OCI-LY1 (cell line): ENCODE measurements at regions not wholly inside any gene's neighbourhood (a gene's known extent, or its start where the extent isn't known, plus 50 kb on each side); places are given as distances from the start of the nearest gene placed in this dataset.

Source experiments
- H2AFZ ChIP-seq: fragments of 200-600 bp; sonication (generic), shearing (Covaris generic); 2 replicates; pipeline ENCODE4 v1.6.0; 2014; ENCODE audit warnings: antibody characterized with exemption, mild to moderate bottlenecking, low read length
- H3F3A ChIP-seq: fragments of 200-600 bp; sonication (generic), shearing (Covaris generic); 2 replicates; pipeline ENCODE4 v1.6.0; 2014; ENCODE audit warnings: mild to moderate bottlenecking, antibody characterized with exemption, low read length, moderate library complexity; ENCODE audit not compliant: insufficient read depth
- H3K27ac ChIP-seq: fragments of 200-600 bp; sonication (generic); 2 replicates; pipeline ENCODE4 v1.5.1; 2014; ENCODE audit warnings: low read length, mixed run types, mild to moderate bottlenecking, low read depth; ENCODE audit not compliant: poor library complexity, severe bottlenecking
- H3K27me3 ChIP-seq: fragments of 200-600 bp; sonication (generic); 2 replicates; pipeline ENCODE4 v1.6.0; 2014; ENCODE audit warnings: antibody characterized with exemption, mild to moderate bottlenecking, low read length, moderate library complexity; ENCODE audit not compliant: insufficient read depth
- H3K36me3 ChIP-seq: fragments of 200-600 bp; sonication (generic); 2 replicates; pipeline ENCODE4 v1.6.1; 2014; ENCODE audit warnings: mild to moderate bottlenecking, antibody characterized with exemption, low read length, moderate library complexity, mixed read lengths; ENCODE audit not compliant: insufficient read depth
- H3K4me1 ChIP-seq: fragments of 200-600 bp; sonication (generic); 2 replicates; pipeline ENCODE4 v1.5.1; 2014; ENCODE audit warnings: mild to moderate bottlenecking, low read length, moderate library complexity; ENCODE audit not compliant: insufficient read depth, severe bottlenecking
- H3K4me2 ChIP-seq: fragments of 200-600 bp; sonication (generic), shearing (Covaris generic); 2 replicates; pipeline ENCODE4 v1.6.1; 2014; ENCODE audit warnings: low read length
- H3K4me3 ChIP-seq: fragments of 200-600 bp; sonication (generic); 2 replicates; pipeline ENCODE4 v1.5.1; 2014; ENCODE audit warnings: low read length, low read depth, mild to moderate bottlenecking, mixed read lengths; ENCODE audit not compliant: poor library complexity, severe bottlenecking
- H3K79me2 ChIP-seq: fragments of 200-600 bp; shearing (Covaris generic); 2 replicates; pipeline ENCODE4 v1.6.1; 2016; ENCODE audit warnings: mixed run types, low read length, mixed read lengths; ENCODE audit not compliant: insufficient read depth
- H3K9ac ChIP-seq: fragments of 200-600 bp; sonication (generic), shearing (Covaris generic); 2 replicates; pipeline ENCODE4 v1.6.1; 2014; ENCODE audit warnings: mild to moderate bottlenecking, low read length, mixed read lengths
- H3K9me2 ChIP-seq: fragments of 200-600 bp; sonication (generic), shearing (Covaris generic); 2 replicates; pipeline ENCODE4 v1.6.1; 2014; ENCODE audit warnings: low read depth, mild to moderate bottlenecking, low read length, mixed read lengths
- H3K9me3 ChIP-seq: fragments of 200-600 bp; shearing (Covaris generic); 2 replicates; pipeline ENCODE4 v1.6.1; 2014; ENCODE audit warnings: low read length, mixed read lengths
- H4K20me1 ChIP-seq: fragments of 200-600 bp; sonication (generic), shearing (Covaris generic); 2 replicates; pipeline ENCODE4 v1.6.0; 2016; ENCODE audit warnings: mild to moderate bottlenecking, low read length; ENCODE audit not compliant: insufficient read depth
- CTCF ChIP-seq: fragments of 200-600 bp; sonication (generic), shearing (Covaris generic); IDR thresholded peaks from 2 replicates; pipeline ENCODE4 v1.5.1; 2017; ENCODE audit warnings: mild to moderate bottlenecking, antibody characterized with exemption, low read length, moderate library complexity, mixed read lengths
- EZH2 ChIP-seq: fragments of 200-600 bp; sonication (generic), shearing (Covaris generic); IDR thresholded peaks from 2 replicates; pipeline ENCODE4 v1.8.0; 2017; ENCODE audit warnings: borderline replicate concordance, mixed run types, mild to moderate bottlenecking, antibody characterized with exemption, low read length, moderate library complexity, mixed read lengths

GRCh38 chr13:64718116-64718515 lies 2512.0 kb downstream of the PCDH9 start:
- Histone ChIP-seq H3K9me2 (no peaks in the 10 kb centered on the region), H3K27ac (no peak overlapping the region), H4K20me1 (no peaks in the 10 kb centered on the region), H3K4me1 (peaks cover 6% of the 10 kb centered on the region), H3K27me3 (no peaks in the 10 kb centered on the region), H3K4me3 (no peak overlapping the region), H3K9me3 (no peaks in the 10 kb centered on the region), H3K4me2 (no peak overlapping the region), H3K9ac (no peak overlapping the region), H2AFZ (no peak overlapping the region), H3K36me3 (no peaks in the 10 kb centered on the region), H3F3A (no peaks in the 10 kb centered on the region), H3K79me2 (no peaks in the 10 kb centered on the region)
- TF ChIP-seq CTCF (no peak), EZH2 (no peak)

- no peaks in the 10 kb centered on the region for H4K20me1 ChIP-seq
- no peaks in the 10 kb centered on the region for H3K9me3 ChIP-seq
- no peaks in the 10 kb centered on the region for H3K79me2 ChIP-seq
- peaks cover 6% of the 10 kb centered on the region for H3K4me1 ChIP-seq
- no peaks in the 10 kb centered on the region for H3K27me3 ChIP-seq
- H3K4me3 ChIP-seq, result no peak overlapping the region
- H3K27ac ChIP-seq, result no peak overlapping the region
- no peaks in the 10 kb centered on the region for H3K9me2 ChIP-seq
- H3F3A ChIP-seq, result no peaks in the 10 kb centered on the region
- H3K9ac ChIP-seq, result no peak overlapping the region
- no peak for TF ChIP-seq CTCF
- no peak for TF ChIP-seq EZH2
- no peak overlapping the region for H3K4me2 ChIP-seq
- H3K36me3 ChIP-seq, result no peaks in the 10 kb centered on the region
- H2AFZ ChIP-seq, result no peak overlapping the region
These were observed 2513.2 kb downstream of the PCDH9 start for GRCh38 chr13:64716936-64717335.

GRCh38 chr13:64709079-64709478 lies 2521.1 kb downstream of the PCDH9 start:
- no peaks in the 10 kb centered on the region for H3F3A ChIP-seq
- no peak for TF ChIP-seq EZH2
- no peaks in the 10 kb centered on the region for H3K9me3 ChIP-seq
- peaks cover 1% of the 10 kb centered on the region for H3K4me1 ChIP-seq
- no peaks in the 10 kb centered on the region for H3K27me3 ChIP-seq
- H3K27ac ChIP-seq, result no peak overlapping the region
- H3K9me2 ChIP-seq, result no peaks in the 10 kb centered on the region
- H3K79me2 ChIP-seq, result no peaks in the 10 kb centered on the region
- no peak overlapping the region for H3K4me2 ChIP-seq
- H2AFZ ChIP-seq, result no peak overlapping the region
- H4K20me1 ChIP-seq, result no peaks in the 10 kb centered on the region
- no peak overlapping the region for H3K9ac ChIP-seq
- H3K4me3 ChIP-seq, result no peak overlapping the region
- H3K36me3 ChIP-seq, result no peaks in the 10 kb centered on the region

GRCh38 chr13:64704121-64704649 lies 2526.0 kb downstream of the PCDH9 start:
- Histone ChIP-seq H3K27ac (no peak overlapping the region), H3K27me3 (no peaks in the 10 kb centered on the region), H3F3A (no peaks in the 10 kb centered on the region), H3K36me3 (no peaks in the 10 kb centered on the region), H3K4me1 (peaks cover 23% of the 10 kb centered on the region), H3K79me2 (no peaks in the 10 kb centered on the region), H3K9me2 (no peaks in the 10 kb centered on the region), H2AFZ (no peak overlapping the region), H3K4me2 (no peak overlapping the region), H4K20me1 (no peaks in the 10 kb centered on the region), H3K9ac (no peak overlapping the region), H3K4me3 (no peak overlapping the region), H3K9me3 (no peaks in the 10 kb centered on the region)
- TF ChIP-seq EZH2, result no peak
- TF ChIP-seq CTCF, result no peak
